ENCODE measurements at regions not wholly inside any gene's neighbourhood (a gene's known extent, or its start where the extent isn't known, plus 50 kb on each side); places are given as distances from the start of the nearest gene placed in this dataset.

- H2AFZ ChIP-seq (replicated peaks; ENCODE audit: low read length, poor library complexity), result peak overlapping the region; percentile 45
- peaks cover 12% of the 10 kb centered on the region for H3K4me1 ChIP-seq (ENCODE audit: control insufficient read depth, insufficient read depth, low read length)
- dilution Hi-C loops (cut with HindIII; ENCODE audit: low sequenced_read_pairs, unreplicated experiment) (no loop called here), in situ Hi-C loops (cut with MboI; ENCODE audit: low sequenced_read_pairs) (no loop called here), intact Hi-C loops (cut with micrococcal nuclease) (no loop called here)
- no peaks in the 10 kb centered on the region for H3K9me3 ChIP-seq (ENCODE audit: control insufficient read depth, insufficient read depth, low read length)
- H2AK5ac ChIP-seq (ENCODE audit: low read depth, low read length), result 0 out of 2 replicates have a peak overlapping the region, but pooled peaks have one; percentile 71
- ChIA-PET POLR2A (ENCODE audit: unreplicated experiment) (no interaction called here), CTCF (no interaction called here)
- H2BK5ac ChIP-seq (ENCODE audit: low read depth, low read length, poor library complexity, severe bottlenecking), result peak overlapping the region; percentile 33
- H2BK20ac ChIP-seq (ENCODE audit: low read depth, low read length), result no peak overlapping the region; the same call in 1 of the 2 replicates
- TF ChIP-seq FOS (IDR thresholded peaks at IDR 0.05; ENCODE audit: low read depth, low read length) (no peak), ELK1 (IDR thresholded peaks at IDR 0.05; ENCODE audit: borderline replicate concordance, low read depth, low read length) (no peak), RCOR1 (IDR thresholded peaks at IDR 0.05; ENCODE audit: insufficient replicate concordance, low read length) (no peak), CEBPB (IDR thresholded peaks at IDR 0.05; ENCODE audit: low read depth, low read length) (no peak), MAZ (IDR thresholded peaks at IDR 0.05; ENCODE audit: borderline replicate concordance, low read depth, low read length) (no peak), SMC3 (IDR thresholded peaks at IDR 0.05; ENCODE audit: low read depth, low read length) (no peak), CHD1 (IDR thresholded peaks at IDR 0.05; ENCODE audit: low read depth, low read length) (no peak), RFX5 (IDR thresholded peaks at IDR 0.05; ENCODE audit: low read depth, low read length) (no peak), CTCF (conservative IDR thresholded peaks at IDR 0.05; ENCODE audit: low read depth, low read length) (no peak)
- no peaks in the 10 kb centered on the region for H3K36me3 ChIP-seq (ENCODE audit: control insufficient read depth, insufficient read depth, low read length)
- H3K9me1 ChIP-seq (ENCODE audit: insufficient read depth, low read length), result peaks cover 3% of the 10 kb centered on the region; the same call in 1 of the 2 replicates
- 0 out of 2 replicates have a peak overlapping the region, but pooled peaks have one; percentile 12 for H3K4ac ChIP-seq (ENCODE audit: low read depth, low read length)
- H2AK9ac ChIP-seq (replicated peaks; ENCODE audit: low read depth, low read length, poor library complexity), result peak overlapping the region; percentile 43
- peak; percentile 88 for DNase-seq
- H3K23ac ChIP-seq (ENCODE audit: low read depth, low read length), result no peak overlapping the region
- H3K9ac ChIP-seq (ENCODE audit: low read depth, low read length), result no peak overlapping the region
- H4K20me1 ChIP-seq (ENCODE audit: insufficient read depth, low read length), result no peaks in the 10 kb centered on the region
- no peak overlapping the region for H4K91ac ChIP-seq (ENCODE audit: insufficient read depth, low read depth, low read length)
- no peak overlapping the region for H3K27ac ChIP-seq (ENCODE audit: insufficient read depth, low read length)
- no peak overlapping the region for H2BK15ac ChIP-seq (ENCODE audit: low read depth, low read length)
- H3K4me3 ChIP-seq (ENCODE audit: insufficient read depth, low read depth, low read length), result no peak overlapping the region
- no peak overlapping the region for H3K56ac ChIP-seq (ENCODE audit: extremely low read depth, insufficient read depth, low read length)
- no TSS peak for BruUV-seq (replicated peaks)
- H3K4me2 ChIP-seq (ENCODE audit: low read depth, low read length), result no peak overlapping the region
- no peak overlapping the region for H3K14ac ChIP-seq (replicated peaks; ENCODE audit: low read depth, low read length)
- peak overlapping the region in 1 of 2 experiments; percentile 61; a peak in 1 of 4 replicates for H4K8ac ChIP-seq (ENCODE audit: low read depth in 2 of 2, low read length in 2 of 2)
- no peaks in the 10 kb centered on the region for H3K79me1 ChIP-seq (ENCODE audit: low read depth in 1 of 2, low read length in 2 of 2)
- peak overlapping the region; percentile 17; the same call in 1 of the 2 replicates for H2BK120ac ChIP-seq (ENCODE audit: low read depth, low read length)
- no peak overlapping the region for H4K5ac ChIP-seq (ENCODE audit: low read depth, low read length)
- peak; percentile 48 for ATAC-seq (ENCODE audit: low read depth)
- WGBS, 2 experiments (ENCODE audit: extremely low coverage in 2 of 2, insufficient read length in 1 of 2), result no CpG with 5 or more reads among the region's 7 CpGs
- H3K18ac ChIP-seq (ENCODE audit: low read depth, low read length), result no peak overlapping the region; the same call in 1 of the 2 replicates
- no peaks in the 10 kb centered on the region for H3K27me3 ChIP-seq (ENCODE audit: control insufficient read depth, insufficient read depth, low read length)
Observed at GRCh38 chr2:133718688-133719201, 150.5 kb upstream of the NCKAP5 start.
